ENCODE measurements at regions not wholly inside any gene's neighbourhood (a gene's known extent, or its start where the extent isn't known, plus 50 kb on each side); places are given as distances from the start of the nearest gene placed in this dataset.
"Not testable (repeated sequence)": the region's sequence is repeated elsewhere in the genome, so short reads cannot be mapped to it uniquely, and the experiment has no call there.

GRCh38 chr6:167709776-167710336 is 116.9 kb upstream of the AFDN start:
- DNase-seq (ENCODE audit: low spot score): not testable (repeated sequence)

- no peak for DNase-seq (ENCODE audit: low spot score)
Measured at GRCh38 chr6:167710363-167710920, 116.3 kb upstream of the AFDN start.

DNA sequence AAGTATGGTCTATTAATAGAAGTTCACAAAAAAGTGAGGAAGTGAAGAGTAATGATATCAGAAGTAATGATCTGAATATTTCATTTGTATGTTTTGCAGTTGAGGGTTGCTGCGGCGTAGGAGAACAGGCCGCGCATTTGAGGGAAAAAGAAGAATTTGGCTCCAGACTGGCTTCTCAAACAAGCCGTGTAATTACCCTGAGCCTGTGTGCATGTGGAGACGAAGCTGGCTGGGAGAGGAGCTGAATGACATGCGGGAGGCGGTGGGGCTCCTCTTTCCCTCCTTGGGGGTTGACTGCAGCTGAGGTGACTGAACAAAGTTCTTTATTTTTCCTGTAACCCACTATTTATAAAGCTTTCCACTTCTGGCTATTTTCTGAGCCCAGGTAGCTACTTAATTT is 115.5 kb upstream of the AFDN start:
- no peak for DNase-seq (ENCODE audit: low spot score)

GRCh38 chr6:167711768-167712730 is 114.7 kb upstream of the AFDN start:
- DNase-seq (ENCODE audit: low spot score): no peak

- DNase-seq (ENCODE audit: low spot score): no peak
Measured at GRCh38 chr6:167712731-167713475, 113.8 kb upstream of the AFDN start.

GRCh38 chr6:167714152-167714551 is 112.6 kb upstream of the AFDN start:
- DNase-seq (ENCODE audit: low spot score): no peak

DNA sequence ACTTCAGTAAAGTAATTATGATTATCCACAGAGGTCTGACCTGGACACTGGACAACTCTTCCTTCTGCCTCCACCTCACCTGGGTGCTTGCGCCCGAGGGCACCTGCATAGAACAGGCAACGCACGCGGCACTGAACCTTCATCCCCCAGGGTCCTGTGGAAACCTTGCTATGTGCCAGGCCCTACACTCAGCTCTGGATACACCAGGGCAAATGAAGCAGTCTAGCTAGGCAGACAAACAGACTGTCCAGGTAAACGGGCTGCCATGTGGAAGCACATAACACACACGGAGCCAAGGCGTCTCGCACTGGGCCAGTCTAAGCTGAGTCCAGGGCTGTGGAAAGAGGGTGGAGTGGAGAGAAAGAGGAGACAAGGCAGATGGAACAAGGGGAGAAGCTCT is 109.3 kb upstream of the AFDN start:
- no peak for DNase-seq (ENCODE audit: low spot score)

- DNase-seq (ENCODE audit: low spot score): no peak
Measured at GRCh38 chr6:167717867-167718266, 108.8 kb upstream of the AFDN start.

DNA sequence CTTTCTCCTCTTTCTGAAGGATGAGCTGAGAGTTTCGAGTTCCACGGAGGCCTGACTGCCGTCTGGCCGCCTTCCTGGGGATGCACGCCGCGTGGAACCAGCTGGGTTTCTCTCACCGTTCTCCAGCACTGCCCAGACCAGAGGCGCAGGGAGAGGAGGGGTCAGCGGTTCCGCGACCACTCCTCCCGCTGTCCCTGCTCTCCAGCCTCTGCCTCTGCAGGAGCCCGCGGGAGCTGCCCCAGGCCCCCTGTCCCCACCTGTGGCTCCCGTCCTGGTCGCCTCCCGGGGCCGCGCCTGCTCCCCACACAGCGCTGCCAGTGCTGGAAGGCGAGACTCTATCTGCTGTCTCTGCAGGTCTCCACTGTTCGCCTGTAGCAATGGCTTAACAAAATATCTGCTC is 106.8 kb upstream of the AFDN start:
- no peak for DNase-seq (ENCODE audit: low spot score)

GRCh38 chr6:167720456-167721285 is 106.0 kb upstream of the AFDN start:
- DNase-seq (ENCODE audit: low spot score): no peak

- DNase-seq (ENCODE audit: low spot score): no peak
Measured at GRCh38 chr6:167721291-167721690, 105.4 kb upstream of the AFDN start.

DNA sequence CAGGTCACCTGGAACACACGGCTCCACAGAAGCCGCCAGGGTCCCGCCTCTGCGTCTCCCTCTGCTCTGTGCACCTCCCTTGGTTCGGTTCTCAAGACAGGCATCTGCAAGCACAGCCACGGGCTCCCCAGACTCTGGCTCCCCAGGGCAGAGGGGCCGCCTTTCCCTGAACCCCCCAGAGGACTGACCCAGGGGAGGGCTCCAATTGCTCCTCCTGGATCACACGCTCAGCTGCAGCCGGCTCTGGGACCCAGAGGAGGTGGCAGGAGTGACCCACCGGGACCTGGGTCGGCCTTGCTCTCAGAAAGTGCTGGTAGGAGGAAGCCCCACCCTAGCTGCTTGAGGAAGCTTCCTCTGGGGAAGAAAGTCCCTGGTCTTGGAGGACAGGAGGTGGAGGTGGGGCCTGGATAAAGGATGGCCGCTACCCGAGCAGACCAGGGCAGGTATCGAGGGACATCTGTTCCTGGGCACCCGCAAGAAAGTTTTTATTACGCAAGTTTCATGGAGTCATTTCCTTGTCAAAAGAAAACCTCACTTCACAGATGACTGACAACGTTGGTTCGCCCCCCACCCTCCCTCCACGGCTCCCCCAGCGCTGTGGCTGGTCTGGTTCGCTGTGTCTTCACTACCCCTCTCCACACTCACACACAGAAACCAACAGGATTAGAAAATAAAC is 103.9 kb upstream of the AFDN start:
- DNase-seq (ENCODE audit: low spot score): no peak

- DNase-seq (ENCODE audit: low spot score): no peak
Measured at GRCh38 chr6:167726043-167726621, 100.6 kb upstream of the AFDN start.

DNA sequence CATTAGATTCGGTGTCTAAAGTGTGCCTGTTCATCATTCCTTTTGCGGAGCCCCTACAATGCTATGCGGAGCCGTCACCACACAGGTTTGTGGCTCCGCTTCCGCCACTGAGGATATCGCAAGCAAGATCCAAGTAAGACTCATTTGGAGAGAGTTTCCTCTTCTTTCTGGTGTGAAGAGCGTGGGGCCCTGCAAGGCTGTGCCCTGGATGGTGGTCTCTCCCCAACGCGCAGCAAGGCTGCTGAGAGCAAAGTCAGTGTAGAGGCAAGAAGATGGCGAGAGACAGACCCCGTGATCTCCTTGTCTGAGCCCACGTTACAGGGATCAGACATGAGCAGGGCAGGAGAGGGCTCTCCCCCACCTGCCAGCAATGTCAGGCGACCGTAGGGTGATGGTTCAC is 96.3 kb upstream of the AFDN start:
- no peak for DNase-seq (ENCODE audit: low spot score)

- no peak for DNase-seq (ENCODE audit: low spot score)
Measured at GRCh38 chr6:167731216-167731615, 95.5 kb upstream of the AFDN start.

- no peak for DNase-seq (ENCODE audit: low spot score)
Measured at GRCh38 chr6:167731731-167732422, 94.8 kb upstream of the AFDN start.

GRCh38 chr6:167733740-167734661 is 92.7 kb upstream of the AFDN start:
- no peak for DNase-seq (ENCODE audit: low spot score)

- DNase-seq (ENCODE audit: low spot score): no peak
Measured at GRCh38 chr6:167734662-167735083, 92.0 kb upstream of the AFDN start.

All from left forelimb (tissue), 1 donor.